Neural cell (in vitro differentiated cells): ENCODE measurements at regions not wholly inside any gene's neighbourhood (a gene's known extent, or its start where the extent isn't known, plus 50 kb on each side); places are given as distances from the start of the nearest gene placed in this dataset.

Source experiments
- H2AFZ ChIP-seq: fragments of 200-600, 300-800 bp; sonication (generic), shearing (Covaris generic); 2 replicates; pipeline ENCODE4 v1.6.0; 2014; ENCODE audit warnings: low read depth, mild to moderate bottlenecking, antibody characterized with exemption, low read length, moderate library complexity
- H3F3A ChIP-seq: fragments of 200-600 bp; shearing (Covaris generic); 2 replicates; pipeline ENCODE4 v1.6.1; 2016; ENCODE audit warnings: mild to moderate bottlenecking, moderate library complexity, mixed read lengths, antibody characterized with exemption, low read length; ENCODE audit not compliant: insufficient read depth, poor library complexity, severe bottlenecking
- H3K27ac ChIP-seq: fragments of 200-600, 300-800 bp; sonication (generic), shearing (Covaris generic); 2 replicates; pipeline ENCODE4 v1.5.1; 2014; ENCODE audit warnings: mild to moderate bottlenecking, low read length, moderate library complexity
- H3K27me3 ChIP-seq: fragments of 300-800, 200-600 bp; sonication (generic), shearing (Covaris generic); 2 replicates; pipeline ENCODE4 v1.6.0; 2014; ENCODE audit warnings: mild to moderate bottlenecking, low read depth, low read length, moderate library complexity; ENCODE audit not compliant: insufficient read depth
- H3K36me3 ChIP-seq: fragments of 300-800, 200-600 bp; sonication (generic), shearing (Covaris generic); 2 replicates; pipeline ENCODE4 v1.5.1; 2014; ENCODE audit warnings: mild to moderate bottlenecking, antibody characterized with exemption, low read length, moderate library complexity; ENCODE audit not compliant: insufficient read depth
- H3K4me2 ChIP-seq: fragments of 300-800, 200-600 bp; sonication (generic), shearing (Covaris generic); 2 replicates; pipeline ENCODE4 v1.6.0; 2014; ENCODE audit warnings: mild to moderate bottlenecking, low read length
- H3K4me3 ChIP-seq: fragments of 300-800, 200-600 bp; sonication (generic), shearing (Covaris generic); 2 replicates; pipeline ENCODE4 v1.5.1; 2014; ENCODE audit warnings: mild to moderate bottlenecking, low read length, moderate library complexity
- H3K79me2 ChIP-seq: fragments of 200-600 bp; shearing (Covaris generic); replicated peaks from 2 replicates; pipeline ENCODE4 v1.6.0; 2014; ENCODE audit warnings: mild to moderate bottlenecking, low read length, moderate library complexity; ENCODE audit not compliant: insufficient read depth
- H3K9ac ChIP-seq: fragments of 300-800, 200-600 bp; sonication (generic), shearing (Covaris generic); 2 replicates; pipeline ENCODE4 v1.6.1; 2016; ENCODE audit warnings: mild to moderate bottlenecking, low read length, mixed read lengths
- H3K9me2 ChIP-seq: fragments of 200-600 bp; shearing (Covaris generic); 2 replicates; pipeline ENCODE4 v1.6.1; 2016; ENCODE audit warnings: mild to moderate bottlenecking, low read length, mixed read lengths; ENCODE audit not compliant: insufficient read depth
- H3K9me3 ChIP-seq: fragments of 200-600, 300-800 bp; sonication (generic), shearing (Covaris generic); 2 replicates; pipeline ENCODE4 v1.6.1; 2016; ENCODE audit warnings: mild to moderate bottlenecking, mixed run types, low read length, moderate library complexity, mixed read lengths
- H4K20me1 ChIP-seq: fragments of 200-600 bp; shearing (Covaris generic); 2 replicates; pipeline ENCODE4 v1.6.1; 2016; ENCODE audit warnings: mild to moderate bottlenecking, mixed run types; ENCODE audit not compliant: insufficient read depth
- EP300 ChIP-seq: fragments of 450-650 bp; conservative IDR thresholded peaks from 2 replicates; pipeline ENCODE4 v1.6.1; 2014; ENCODE audit warnings: antibody characterized with exemption, mild to moderate bottlenecking, moderate library complexity; ENCODE audit not compliant: poor library complexity, severe bottlenecking
- EZH2 ChIP-seq: fragments of 200-600, 300-800 bp; shearing (Covaris generic), sonication (generic); IDR thresholded peaks from 2 replicates; pipeline ENCODE4 v1.6.1; 2014; ENCODE audit warnings: antibody characterized with exemption, low read length, borderline replicate concordance, mild to moderate bottlenecking; ENCODE audit not compliant: insufficient read depth, poor library complexity, severe bottlenecking
- MXI1 ChIP-seq: fragments of 450-650 bp; conservative IDR thresholded peaks from 2 replicates; pipeline ENCODE4 v1.6.1; 2014; ENCODE audit warnings: antibody characterized with exemption, mild to moderate bottlenecking; ENCODE audit not compliant: poor library complexity, severe bottlenecking
- POLR2AphosphoS5 ChIP-seq: IDR thresholded peaks from 2 replicates; pipeline ENCODE4 v1.6.1; 2012
- RAD21 ChIP-seq: fragments of 450-650 bp; conservative IDR thresholded peaks from 2 replicates; pipeline ENCODE4 v1.6.1; 2014; ENCODE audit warnings: antibody characterized with exemption, mild to moderate bottlenecking, moderate library complexity
- SMC3 ChIP-seq: fragments of 450-650 bp; conservative IDR thresholded peaks from 2 replicates; pipeline ENCODE4 v1.6.1; 2014; ENCODE audit warnings: antibody characterized with exemption, mild to moderate bottlenecking, moderate library complexity; ENCODE audit not compliant: poor library complexity
- TAF1 ChIP-seq: IDR thresholded peaks from 2 replicates; pipeline ENCODE4 v1.6.1; 2012; ENCODE audit warnings: low read depth
- TF ChIP-seq, protein P1 (sequence below): fragments of 450-650 bp; IDR thresholded peaks from 2 replicates; pipeline ENCODE4 v1.5.1; 2014; ENCODE audit warnings: antibody characterized with exemption, mild to moderate bottlenecking, moderate library complexity; ENCODE audit not compliant: poor library complexity, severe bottlenecking
- TF ChIP-seq, protein P2 (sequence below): IDR thresholded peaks from 2 replicates; pipeline ENCODE4 v1.6.1; 2012; ENCODE audit warnings: borderline replicate concordance

GRCh38 chr12:88328090-88328489 is 186.0 kb downstream of the TMTC3 start:
- H3K27me3 ChIP-seq = no peaks in the 10 kb centered on the region
- H4K20me1 ChIP-seq = no peaks in the 10 kb centered on the region
- TF ChIP-seq, protein P1, sequence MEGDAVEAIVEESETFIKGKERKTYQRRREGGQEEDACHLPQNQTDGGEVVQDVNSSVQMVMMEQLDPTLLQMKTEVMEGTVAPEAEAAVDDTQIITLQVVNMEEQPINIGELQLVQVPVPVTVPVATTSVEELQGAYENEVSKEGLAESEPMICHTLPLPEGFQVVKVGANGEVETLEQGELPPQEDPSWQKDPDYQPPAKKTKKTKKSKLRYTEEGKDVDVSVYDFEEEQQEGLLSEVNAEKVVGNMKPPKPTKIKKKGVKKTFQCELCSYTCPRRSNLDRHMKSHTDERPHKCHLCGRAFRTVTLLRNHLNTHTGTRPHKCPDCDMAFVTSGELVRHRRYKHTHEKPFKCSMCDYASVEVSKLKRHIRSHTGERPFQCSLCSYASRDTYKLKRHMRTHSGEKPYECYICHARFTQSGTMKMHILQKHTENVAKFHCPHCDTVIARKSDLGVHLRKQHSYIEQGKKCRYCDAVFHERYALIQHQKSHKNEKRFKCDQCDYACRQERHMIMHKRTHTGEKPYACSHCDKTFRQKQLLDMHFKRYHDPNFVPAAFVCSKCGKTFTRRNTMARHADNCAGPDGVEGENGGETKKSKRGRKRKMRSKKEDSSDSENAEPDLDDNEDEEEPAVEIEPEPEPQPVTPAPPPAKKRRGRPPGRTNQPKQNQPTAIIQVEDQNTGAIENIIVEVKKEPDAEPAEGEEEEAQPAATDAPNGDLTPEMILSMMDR = no peak
- TF ChIP-seq TAF1 (no peak), POLR2AphosphoS5 (no peak), EP300 (no peak), RAD21 (no peak)
- no peaks in the 10 kb centered on the region for H3K36me3 ChIP-seq
- H3K4me2 ChIP-seq = no peak overlapping the region
- no peaks in the 10 kb centered on the region for H3F3A ChIP-seq
- no peak overlapping the region for H3K27ac ChIP-seq
- H2AFZ ChIP-seq = no peak overlapping the region
- H3K79me2 ChIP-seq = no peaks in the 10 kb centered on the region
- H3K9me2 ChIP-seq = no peaks in the 10 kb centered on the region
- H3K4me3 ChIP-seq = no peak overlapping the region
- no peaks in the 10 kb centered on the region for H3K9me3 ChIP-seq
- H3K9ac ChIP-seq = no peak overlapping the region

DNA sequence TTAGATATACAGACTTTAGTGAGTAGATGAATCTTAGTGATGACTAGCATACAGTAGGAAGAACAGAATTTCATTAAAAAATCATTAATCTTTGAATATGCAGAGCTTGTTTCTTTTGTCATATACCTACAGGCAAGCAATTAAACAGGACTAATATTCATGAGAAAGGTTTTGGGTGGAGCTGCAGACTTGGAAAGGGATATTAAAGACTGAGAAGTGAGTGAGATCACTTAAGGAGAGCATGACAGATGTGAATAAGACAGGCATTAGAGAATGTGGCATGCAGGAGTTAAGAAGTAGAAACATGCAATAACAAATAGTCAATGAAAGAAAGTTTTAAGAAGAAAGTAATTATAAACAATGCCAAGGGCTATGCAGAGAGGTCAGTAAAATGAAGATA is 187.7 kb downstream of the TMTC3 start:
- H4K20me1 ChIP-seq = no peaks in the 10 kb centered on the region
- H3K36me3 ChIP-seq = no peaks in the 10 kb centered on the region
- no peaks in the 10 kb centered on the region for H3K79me2 ChIP-seq
- no peaks in the 10 kb centered on the region for H3K27me3 ChIP-seq
- no peak overlapping the region for H3K4me2 ChIP-seq
- no peaks in the 10 kb centered on the region for H3F3A ChIP-seq
- H3K9me2 ChIP-seq = no peaks in the 10 kb centered on the region
- TF ChIP-seq POLR2AphosphoS5 = no peak
- no peak for TF ChIP-seq SMC3
- TF ChIP-seq RAD21 = no peak
- no peak for TF ChIP-seq EZH2
- TF ChIP-seq MXI1 = no peak
- TF ChIP-seq, protein P1 = no peak
- TF ChIP-seq EP300 = no peak
- TF ChIP-seq TAF1 = no peak
- TF ChIP-seq, protein P2, sequence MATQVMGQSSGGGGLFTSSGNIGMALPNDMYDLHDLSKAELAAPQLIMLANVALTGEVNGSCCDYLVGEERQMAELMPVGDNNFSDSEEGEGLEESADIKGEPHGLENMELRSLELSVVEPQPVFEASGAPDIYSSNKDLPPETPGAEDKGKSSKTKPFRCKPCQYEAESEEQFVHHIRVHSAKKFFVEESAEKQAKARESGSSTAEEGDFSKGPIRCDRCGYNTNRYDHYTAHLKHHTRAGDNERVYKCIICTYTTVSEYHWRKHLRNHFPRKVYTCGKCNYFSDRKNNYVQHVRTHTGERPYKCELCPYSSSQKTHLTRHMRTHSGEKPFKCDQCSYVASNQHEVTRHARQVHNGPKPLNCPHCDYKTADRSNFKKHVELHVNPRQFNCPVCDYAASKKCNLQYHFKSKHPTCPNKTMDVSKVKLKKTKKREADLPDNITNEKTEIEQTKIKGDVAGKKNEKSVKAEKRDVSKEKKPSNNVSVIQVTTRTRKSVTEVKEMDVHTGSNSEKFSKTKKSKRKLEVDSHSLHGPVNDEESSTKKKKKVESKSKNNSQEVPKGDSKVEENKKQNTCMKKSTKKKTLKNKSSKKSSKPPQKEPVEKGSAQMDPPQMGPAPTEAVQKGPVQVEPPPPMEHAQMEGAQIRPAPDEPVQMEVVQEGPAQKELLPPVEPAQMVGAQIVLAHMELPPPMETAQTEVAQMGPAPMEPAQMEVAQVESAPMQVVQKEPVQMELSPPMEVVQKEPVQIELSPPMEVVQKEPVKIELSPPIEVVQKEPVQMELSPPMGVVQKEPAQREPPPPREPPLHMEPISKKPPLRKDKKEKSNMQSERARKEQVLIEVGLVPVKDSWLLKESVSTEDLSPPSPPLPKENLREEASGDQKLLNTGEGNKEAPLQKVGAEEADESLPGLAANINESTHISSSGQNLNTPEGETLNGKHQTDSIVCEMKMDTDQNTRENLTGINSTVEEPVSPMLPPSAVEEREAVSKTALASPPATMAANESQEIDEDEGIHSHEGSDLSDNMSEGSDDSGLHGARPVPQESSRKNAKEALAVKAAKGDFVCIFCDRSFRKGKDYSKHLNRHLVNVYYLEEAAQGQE = no peak
- no peak overlapping the region for H3K27ac ChIP-seq
- H3K9ac ChIP-seq = no peak overlapping the region
- no peak overlapping the region for H2AFZ ChIP-seq
- H3K9me3 ChIP-seq = no peaks in the 10 kb centered on the region
- H3K4me3 ChIP-seq = no peak overlapping the region
